ENCODE measurements at regions not wholly inside any gene's neighbourhood (a gene's known extent, or its start where the extent isn't known, plus 50 kb on each side); places are given as distances from the start of the nearest gene placed in this dataset.

DNA sequence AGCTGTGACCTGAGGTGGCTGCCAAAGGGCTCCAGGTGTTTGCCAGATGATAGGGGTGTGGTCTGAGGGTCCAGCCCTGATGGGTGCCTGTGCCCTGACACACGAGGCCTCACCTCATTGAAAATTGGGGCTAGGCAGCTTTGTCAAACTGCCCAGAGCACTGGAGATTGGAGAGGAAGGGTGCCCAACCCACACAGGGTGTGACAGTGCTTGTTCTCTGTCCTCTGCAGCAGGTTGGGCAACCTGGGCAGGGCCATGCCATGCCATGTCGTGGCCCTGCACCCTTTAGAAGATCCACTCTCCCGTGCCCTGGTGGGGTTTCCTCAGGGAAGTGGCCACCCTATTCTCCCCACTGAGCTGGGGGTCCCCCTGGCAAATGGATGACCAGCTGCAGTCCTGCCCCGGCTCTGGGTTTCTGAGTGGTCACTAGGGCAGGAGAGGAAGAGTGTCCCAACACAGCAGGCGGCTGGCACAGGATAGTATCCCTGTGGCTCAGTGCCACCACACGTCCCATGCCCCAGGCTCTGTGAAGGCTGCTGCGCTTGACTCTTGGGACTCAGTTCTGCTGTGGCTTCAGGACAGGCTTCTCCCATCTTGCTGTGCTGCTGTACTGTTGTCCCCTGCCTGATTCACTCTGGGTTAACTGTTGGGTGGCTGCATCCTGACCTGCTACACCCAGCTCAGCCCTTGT, 100.8 kb upstream of the PITX1 start:
- no peak for DNase-seq

DNA sequence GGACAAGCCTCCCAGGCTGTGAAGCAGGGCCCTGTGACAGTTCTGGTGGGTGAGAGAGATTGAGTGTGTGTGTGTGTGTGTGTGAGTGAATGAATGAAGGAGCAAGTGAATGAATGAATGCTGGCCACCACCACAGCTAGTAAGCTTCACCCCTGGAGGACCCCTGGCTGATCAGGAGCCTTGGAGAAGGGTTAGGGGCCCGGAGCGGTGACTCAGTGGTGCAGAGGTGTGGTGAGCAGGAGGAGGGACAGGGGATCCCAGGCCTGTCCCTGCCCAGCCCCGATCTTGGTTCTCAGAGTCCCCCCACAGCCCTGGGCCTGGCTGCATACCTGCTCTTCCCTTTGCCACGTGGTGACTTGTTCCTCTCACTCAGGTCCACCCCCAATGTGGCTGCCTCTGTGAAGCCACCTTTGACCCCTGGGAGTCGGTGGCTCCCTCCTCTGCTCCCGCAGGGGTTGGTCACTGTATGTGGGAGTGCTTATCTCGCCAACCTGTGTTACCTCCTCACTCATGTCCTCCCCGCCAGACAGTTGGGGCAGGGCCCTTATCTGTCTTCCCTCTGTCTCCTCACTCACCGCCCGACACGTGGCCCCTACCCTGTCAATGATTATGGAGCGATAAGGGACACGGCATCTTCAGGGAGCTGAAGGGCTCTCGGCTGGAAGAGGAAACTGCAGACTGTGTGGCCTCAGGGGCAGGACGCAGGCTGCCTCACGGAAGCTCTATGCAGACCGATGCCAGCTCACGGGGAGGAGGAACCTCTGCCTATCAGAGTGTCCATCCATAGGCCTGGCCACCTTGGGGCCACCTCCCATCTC, 99.9 kb upstream of the PITX1 start:
- DNase-seq: no peak

DNA sequence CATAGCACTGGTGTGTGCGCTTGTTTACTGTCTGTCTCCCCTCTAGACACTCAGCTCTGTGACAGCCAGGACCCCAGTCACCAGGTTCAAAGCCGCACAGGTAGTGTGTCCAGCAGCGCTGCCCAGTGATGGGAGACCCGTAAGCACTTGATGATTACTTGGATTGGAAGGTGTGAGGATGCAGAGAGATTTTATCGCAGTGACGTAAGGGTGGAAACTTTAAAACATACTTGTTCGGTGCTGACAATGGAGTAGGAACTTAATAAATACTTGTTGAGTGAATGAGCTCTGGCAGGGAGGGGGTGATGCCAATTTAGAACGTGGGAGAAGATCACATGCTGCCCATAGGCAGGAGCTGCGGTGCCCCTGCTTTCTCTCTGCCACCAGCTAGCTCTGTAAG, 99.2 kb upstream of the PITX1 start:
- no peak for DNase-seq

GRCh38 chr5:135131801-135132680, 98.0 kb upstream of the PITX1 start:
- DNase-seq: no peak

- DNase-seq: no peak
Observed at GRCh38 chr5:135130261-135131215, 96.5 kb upstream of the PITX1 start.

- DNase-seq: no peak
Observed at GRCh38 chr5:135129307-135129706, 95.3 kb upstream of the PITX1 start.

DNA sequence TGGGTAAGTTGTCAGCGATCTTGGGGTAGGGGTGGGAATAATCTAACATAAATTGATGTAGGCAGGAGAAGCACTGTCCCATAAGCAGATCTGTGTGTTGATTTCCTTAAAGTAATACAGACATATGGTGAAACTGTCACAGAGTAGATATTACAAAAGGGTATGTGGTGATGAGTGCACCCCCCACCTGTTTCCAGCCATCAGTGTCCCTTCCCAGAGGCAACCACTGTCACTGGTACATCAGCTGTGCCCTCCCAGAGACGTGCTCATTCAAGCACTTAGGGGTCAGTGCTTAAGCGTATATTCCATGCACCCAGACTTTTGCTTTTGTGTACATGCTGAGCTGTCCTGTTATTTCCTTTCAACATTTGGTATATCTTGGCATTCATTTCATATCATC, 94.3 kb upstream of the PITX1 start:
- no peak for DNase-seq

- DNase-seq: no peak
Observed at GRCh38 chr5:135127439-135128240, 93.6 kb upstream of the PITX1 start.

DNA sequence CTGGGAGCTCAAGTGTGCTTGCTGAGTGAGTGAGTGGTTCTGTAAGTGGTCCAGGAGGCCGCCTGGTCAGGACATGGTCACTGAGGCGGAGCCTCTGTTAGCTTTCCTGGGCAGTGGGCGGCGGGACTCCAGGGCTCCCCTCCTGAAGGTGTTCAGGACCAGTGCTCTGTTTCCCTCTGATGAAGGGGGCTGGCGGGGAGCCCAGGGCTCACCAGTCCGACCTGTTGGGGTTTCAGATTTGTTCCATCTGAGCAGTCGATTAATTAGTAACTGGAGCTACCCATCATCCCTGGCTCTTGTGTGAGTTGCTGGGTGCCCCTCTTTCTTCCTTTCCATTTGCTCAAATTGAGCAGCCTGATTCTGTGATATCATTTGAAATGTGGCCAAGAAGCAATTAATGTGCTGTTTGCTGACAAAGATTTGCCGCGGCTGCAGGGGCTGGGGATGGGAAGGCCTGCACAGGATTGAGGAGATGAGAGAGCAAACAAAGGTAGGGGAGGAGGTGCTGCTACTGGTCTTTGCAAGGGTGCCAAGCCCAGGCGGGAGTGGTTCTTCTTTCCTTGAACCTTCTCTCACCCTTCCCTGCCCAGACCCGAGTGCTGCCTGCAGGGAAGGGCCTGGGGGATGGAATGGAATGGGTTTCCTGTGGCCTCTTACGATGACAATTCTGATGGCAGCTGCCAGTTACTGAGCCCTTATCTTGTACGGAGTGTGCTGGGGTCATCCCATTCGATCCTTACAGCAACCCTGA, 92.8 kb upstream of the PITX1 start:
- DNase-seq: no peak

GRCh38 chr5:135124724-135125123, 90.7 kb upstream of the PITX1 start:
- DNase-seq: no peak

GRCh38 chr5:135124128-135124527, 90.1 kb upstream of the PITX1 start:
- DNase-seq: no peak

DNA sequence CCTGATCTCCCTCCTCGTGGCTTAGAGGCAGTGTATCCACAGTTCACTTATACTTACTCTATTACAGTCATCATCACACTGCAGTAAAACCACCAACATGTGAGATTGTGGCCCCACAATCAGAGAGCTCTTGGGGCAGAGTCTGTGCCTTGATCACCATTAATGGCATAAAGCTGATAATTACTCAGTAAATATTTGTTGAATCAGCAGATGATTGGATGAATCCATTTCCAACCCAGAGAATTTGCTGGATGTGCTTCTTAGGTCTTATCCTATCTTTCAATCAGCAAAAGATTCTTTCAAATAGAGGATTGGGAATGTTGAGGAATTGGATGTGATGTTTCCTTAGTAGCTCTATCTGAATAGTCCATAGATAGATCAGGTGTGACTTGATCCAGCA, 88.8 kb upstream of the PITX1 start:
- no peak for DNase-seq

GRCh38 chr5:135120951-135121350, 86.9 kb upstream of the PITX1 start:
- DNase-seq: no peak

- no peak for DNase-seq
Observed at GRCh38 chr5:135119481-135119880, 85.5 kb upstream of the PITX1 start.

DNA sequence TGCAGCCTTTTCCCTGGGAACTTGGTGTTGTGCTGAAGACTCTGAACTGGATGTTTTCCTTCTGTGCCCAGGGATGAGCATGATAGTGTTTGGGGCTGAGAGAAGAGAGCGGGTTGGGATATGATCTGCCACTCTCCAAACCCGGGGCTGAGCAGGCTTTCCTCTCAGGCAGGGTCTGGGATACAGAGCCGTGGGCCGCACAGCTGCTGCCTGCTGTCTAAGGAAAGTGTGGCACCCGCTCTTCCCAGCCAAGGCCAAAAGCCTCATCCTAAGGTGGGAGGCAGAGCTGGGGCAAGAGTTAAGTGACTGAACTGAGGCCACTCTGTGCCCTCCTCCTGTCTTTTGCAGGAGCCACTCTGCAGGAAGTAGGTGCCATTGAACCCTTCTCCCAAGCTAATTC, 83.6 kb upstream of the PITX1 start:
- no peak for DNase-seq

GRCh38 chr5:135116160-135116561, 82.1 kb upstream of the PITX1 start:
- DNase-seq: no peak

DNA sequence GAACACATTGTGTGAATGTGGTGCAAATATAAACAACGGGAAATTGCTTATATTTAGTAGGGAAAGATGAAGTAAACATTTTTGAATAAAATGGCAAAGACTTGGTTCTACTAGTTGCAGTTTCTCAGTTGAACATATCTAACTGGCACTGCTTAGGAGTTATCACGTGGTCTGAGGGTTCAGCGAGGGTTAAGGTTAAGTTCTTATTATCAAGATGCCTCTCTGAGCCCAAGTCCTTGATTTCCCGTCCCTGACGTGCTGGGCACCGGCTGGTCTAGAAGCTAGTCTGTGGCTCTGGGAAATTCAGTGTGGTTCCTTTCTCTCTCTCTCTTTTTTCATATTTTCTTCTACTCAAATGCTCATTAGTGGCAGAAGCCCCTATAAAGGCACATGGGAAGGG, 81.6 kb upstream of the PITX1 start:
- no peak for DNase-seq

DNA sequence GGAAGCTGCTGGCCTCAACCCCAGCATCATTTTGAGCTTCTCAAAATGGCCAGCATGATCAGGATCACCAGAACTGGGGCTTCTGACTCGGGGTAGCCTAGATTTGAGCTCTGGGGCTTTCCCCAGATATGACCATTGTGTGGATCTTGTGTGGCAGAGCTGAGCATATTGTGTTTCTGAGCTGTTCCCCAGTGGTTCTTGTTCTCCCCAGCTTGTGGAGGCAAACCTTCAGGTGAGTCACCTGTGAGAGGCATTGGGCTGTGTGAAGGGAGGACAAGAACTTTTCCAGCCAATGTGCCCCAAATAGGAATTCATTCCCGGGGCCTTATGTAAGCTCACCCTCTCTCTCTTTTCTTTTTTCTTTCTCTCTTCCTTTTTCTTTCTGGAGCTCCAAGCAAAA, 80.7 kb upstream of the PITX1 start:
- DNase-seq: no peak

DNA sequence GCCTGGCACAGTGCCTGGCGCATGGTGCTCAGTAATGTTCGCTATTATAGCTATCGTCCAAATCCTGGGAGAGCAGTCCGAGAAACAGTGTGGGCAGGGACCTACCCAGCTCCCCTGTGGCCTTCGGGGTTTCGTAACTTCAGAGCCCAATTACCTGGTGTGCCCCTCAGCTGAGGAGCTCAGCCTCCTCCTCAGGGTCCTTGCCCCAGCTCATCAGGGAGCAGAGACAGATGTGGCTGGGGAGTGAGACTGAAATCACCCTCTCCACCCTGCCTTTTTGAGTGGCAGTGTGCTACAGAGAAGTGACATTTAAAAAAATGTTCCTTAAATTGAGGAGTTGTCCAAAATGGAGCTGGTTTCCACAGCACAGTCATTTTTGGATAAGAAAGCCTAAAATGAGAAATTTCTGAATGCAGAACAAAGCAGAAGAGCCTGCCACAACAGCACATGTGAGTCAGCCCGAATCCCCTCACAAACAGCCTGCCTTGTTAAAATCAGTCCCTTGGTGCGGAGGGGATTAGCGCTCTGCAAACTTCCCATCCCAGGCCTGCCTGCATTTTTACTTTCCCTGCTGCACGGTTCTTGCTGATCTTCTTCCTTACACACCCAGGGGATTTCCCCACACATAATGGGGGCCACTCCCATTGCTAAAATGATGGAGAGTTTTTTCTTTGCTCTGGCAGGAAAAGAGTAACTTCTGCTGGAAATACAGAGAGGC, 78.1 kb upstream of the PITX1 start:
- no peak for DNase-seq

Measured in cerebellar nuclear complex (tissue), 1 donor.